Stimulated activated naive CD8-positive, alpha-beta T cell treated with anti-CD3 and anti-CD28 coated beads, Interleukin-15, amount 100 ng/mL, for 72 hours (primary cell): ENCODE measurements at regions not wholly inside any gene's neighbourhood (a gene's known extent, or its start where the extent isn't known, plus 50 kb on each side); places are given as distances from the start of the nearest gene placed in this dataset.

ENCODE experiments used
- ATAC-seq: fragments of 150-1000 bp; cut with Tn5 transposase; 2 replicates; pipeline ENCODE4 v1.10.0; 2021; ENCODE audit warnings: mild to moderate bottlenecking, moderate library complexity
- DNase-seq, 2 donors: peaks; one replicate each; pipeline ENCODE4 v3.0.0; 2021 to 2022
- H3K27ac Mint-ChIP-seq, 2 donors: one replicate each; pipeline ENCODE4 v1.8.0; 2022; ENCODE audit warnings: mild to moderate bottlenecking in 2 of 2, mixed read lengths in 2 of 2, moderate library complexity in 2 of 2
- H3K27me3 Mint-ChIP-seq: one replicate; pipeline ENCODE4 v1.8.0; 2022; ENCODE audit warnings: mixed read lengths
- H3K4me1 Mint-ChIP-seq: one replicate; pipeline ENCODE4 v1.8.0; 2022; ENCODE audit warnings: mild to moderate bottlenecking, mixed read lengths
- H3K4me3 Mint-ChIP-seq, 2 donors: one replicate each; pipeline ENCODE4 v1.8.0; 2022; ENCODE audit warnings: mild to moderate bottlenecking in 2 of 2, mixed read lengths in 2 of 2, moderate library complexity in 1 of 2
- H3K9me3 Mint-ChIP-seq, 2 donors: one replicate each; pipeline ENCODE4 v1.8.0; 2022; ENCODE audit warnings: mixed read lengths in 2 of 2

GRCh38 chr6:142500250-142500786 lies 198.5 kb downstream of the ADGRG6 start:
- no peak for DNase-seq
- no peak for ATAC-seq
- no peak overlapping the region for H3K4me3 Mint-ChIP-seq

GRCh38 chr6:142501795-142502194 lies 200.0 kb downstream of the ADGRG6 start:
- no peak for ATAC-seq
- H3K27me3 Mint-ChIP-seq: no peaks in the 10 kb centered on the region
- H3K9me3 Mint-ChIP-seq: peaks cover 25 to 32% of the 10 kb centered on the region in 2 donors
- H3K4me1 Mint-ChIP-seq: no peaks in the 10 kb centered on the region
- no peak overlapping the region for H3K27ac Mint-ChIP-seq
- H3K4me3 Mint-ChIP-seq: no peak overlapping the region
- DNase-seq: no peak

More at GRCh38 chr6:142500250-142500786, 198.5 kb downstream of the ADGRG6 start:
- no peaks in the 10 kb centered on the region for H3K4me1 Mint-ChIP-seq
- peaks cover 25 to 27% of the 10 kb centered on the region in 2 donors for H3K9me3 Mint-ChIP-seq
- no peak overlapping the region for H3K27ac Mint-ChIP-seq
- no peaks in the 10 kb centered on the region for H3K27me3 Mint-ChIP-seq

GRCh38 chr6:142507065-142507464 lies 205.3 kb downstream of the ADGRG6 start:
- ATAC-seq: no peak
- H3K4me1 Mint-ChIP-seq: no peaks in the 10 kb centered on the region

GRCh38 chr6:142510211-142510610 lies 208.4 kb downstream of the ADGRG6 start:
- no peak for ATAC-seq
- DNase-seq: no peak
- H3K4me3 Mint-ChIP-seq: no peak overlapping the region
- no peaks in the 10 kb centered on the region for H3K4me1 Mint-ChIP-seq
- peaks cover 20 to 25% of the 10 kb centered on the region in 2 donors for H3K9me3 Mint-ChIP-seq
- H3K27me3 Mint-ChIP-seq: no peaks in the 10 kb centered on the region
- peak overlapping the region in 1 of 2 donors; percentile 74 for H3K27ac Mint-ChIP-seq

More at GRCh38 chr6:142507065-142507464, 205.3 kb downstream of the ADGRG6 start:
- no peak for DNase-seq
- Mint-ChIP-seq H3K27ac (peak overlapping the region in 1 of 2 donors; percentile 27), H3K9me3 (peaks cover 26 to 32% of the 10 kb centered on the region in 2 donors), H3K4me3 (no peak overlapping the region), H3K27me3 (no peaks in the 10 kb centered on the region)

GRCh38 chr6:142518126-142518525 lies 216.3 kb downstream of the ADGRG6 start:
- DNase-seq (no peak), ATAC-seq (no peak)
- Mint-ChIP-seq H3K27ac (no peak overlapping the region), H3K4me1 (no peaks in the 10 kb centered on the region), H3K9me3 (peaks cover 8 to 21% of the 10 kb centered on the region in 2 donors), H3K4me3 (no peak overlapping the region), H3K27me3 (no peaks in the 10 kb centered on the region)

- Mint-ChIP-seq H3K4me1 (no peaks in the 10 kb centered on the region), H3K27me3 (no peaks in the 10 kb centered on the region), H3K27ac (no peak overlapping the region), H3K9me3 (peaks cover 5 to 14% of the 10 kb centered on the region in 2 donors), H3K4me3 (no peak overlapping the region)
- DNase-seq: no peak
- no peak for ATAC-seq
Observed at GRCh38 chr6:142518761-142519160, 217.0 kb downstream of the ADGRG6 start.

- Mint-ChIP-seq H3K4me1 (no peaks in the 10 kb centered on the region), H3K27me3 (no peaks in the 10 kb centered on the region), H3K9me3 (no peaks in the 10 kb centered on the region), H3K4me3 (no peak overlapping the region), H3K27ac (no peak overlapping the region)
- ATAC-seq (no peak), DNase-seq (no peak)
Observed at GRCh38 chr6:142521791-142522190, 220.0 kb downstream of the ADGRG6 start.

GRCh38 chr6:142523515-142524375 lies 221.9 kb downstream of the ADGRG6 start:
- Mint-ChIP-seq H3K9me3 (no peaks in the 10 kb centered on the region), H3K27me3 (no peaks in the 10 kb centered on the region)
- no peak for DNase-seq

GRCh38 chr6:142530566-142530965 lies 228.8 kb downstream of the ADGRG6 start:
- Mint-ChIP-seq H3K27me3 (no peaks in the 10 kb centered on the region), H3K27ac (peak overlapping the region in 1 of 2 donors; percentile 41), H3K4me1 (no peaks in the 10 kb centered on the region), H3K4me3 (no peak overlapping the region), H3K9me3 (peaks cover 19 to 26% of the 10 kb centered on the region in 2 donors)
- DNase-seq (no peak), ATAC-seq (no peak)

More at GRCh38 chr6:142523515-142524375, 221.9 kb downstream of the ADGRG6 start:
- Mint-ChIP-seq H3K27ac (no peak overlapping the region), H3K4me1 (no peaks in the 10 kb centered on the region), H3K4me3 (no peak overlapping the region)
- no peak for ATAC-seq

- ATAC-seq (no peak), DNase-seq (no peak)
- Mint-ChIP-seq H3K27me3 (no peaks in the 10 kb centered on the region), H3K9me3 (peaks cover 20 to 28% of the 10 kb centered on the region in 2 donors), H3K27ac (no peak overlapping the region), H3K4me1 (no peaks in the 10 kb centered on the region), H3K4me3 (no peak overlapping the region)
Observed at GRCh38 chr6:142531727-142532126, 229.9 kb downstream of the ADGRG6 start.

GRCh38 chr6:142534076-142534475 lies 232.3 kb downstream of the ADGRG6 start:
- H3K27ac Mint-ChIP-seq: no peak overlapping the region
- ATAC-seq: no peak
- no peaks in the 10 kb centered on the region for H3K27me3 Mint-ChIP-seq
- H3K4me3 Mint-ChIP-seq: no peak overlapping the region
- no peak for DNase-seq
- peaks cover 28 to 43% of the 10 kb centered on the region in 2 donors for H3K9me3 Mint-ChIP-seq
- no peaks in the 10 kb centered on the region for H3K4me1 Mint-ChIP-seq

- Mint-ChIP-seq H3K27ac (no peak overlapping the region), H3K27me3 (no peaks in the 10 kb centered on the region), H3K9me3 (peaks cover 28 to 43% of the 10 kb centered on the region in 2 donors), H3K4me1 (no peaks in the 10 kb centered on the region), H3K4me3 (no peak overlapping the region)
- no peak for ATAC-seq
- DNase-seq: no peak
Observed at GRCh38 chr6:142534484-142534883, 232.7 kb downstream of the ADGRG6 start.

GRCh38 chr6:142537612-142538478 lies 236.0 kb downstream of the ADGRG6 start:
- peaks cover 18 to 28% of the 10 kb centered on the region in 2 donors for H3K9me3 Mint-ChIP-seq
- peak in 1 of 2 donors; percentile 19 for DNase-seq

GRCh38 chr6:142542704-142543233 lies 241.0 kb downstream of the ADGRG6 start:
- Mint-ChIP-seq H3K27me3 (no peaks in the 10 kb centered on the region), H3K9me3 (peaks cover 4 to 5% of the 10 kb centered on the region in 2 donors), H3K4me1 (peaks cover 23% of the 10 kb centered on the region), H3K4me3 (no peak overlapping the region), H3K27ac (no peak overlapping the region)
- ATAC-seq (no peak), DNase-seq (no peak)

More at GRCh38 chr6:142537612-142538478, 236.0 kb downstream of the ADGRG6 start:
- H3K4me3 Mint-ChIP-seq: no peak overlapping the region
- no peaks in the 10 kb centered on the region for H3K4me1 Mint-ChIP-seq
- H3K27ac Mint-ChIP-seq: no peak overlapping the region
- no peak for ATAC-seq
- H3K27me3 Mint-ChIP-seq: no peaks in the 10 kb centered on the region

GRCh38 chr6:142543606-142544005 lies 241.8 kb downstream of the ADGRG6 start:
- H3K4me1 Mint-ChIP-seq: peaks cover 29% of the 10 kb centered on the region
- ATAC-seq (no peak), DNase-seq (no peak)
- H3K27me3 Mint-ChIP-seq: no peaks in the 10 kb centered on the region
- no peaks in the 10 kb centered on the region for H3K9me3 Mint-ChIP-seq
- H3K27ac Mint-ChIP-seq: no peak overlapping the region
- no peak overlapping the region for H3K4me3 Mint-ChIP-seq
